ENCODE measurements at regions not wholly inside any gene's neighbourhood (a gene's known extent, or its start where the extent isn't known, plus 50 kb on each side); places are given as distances from the start of the nearest gene placed in this dataset.

DNA sequence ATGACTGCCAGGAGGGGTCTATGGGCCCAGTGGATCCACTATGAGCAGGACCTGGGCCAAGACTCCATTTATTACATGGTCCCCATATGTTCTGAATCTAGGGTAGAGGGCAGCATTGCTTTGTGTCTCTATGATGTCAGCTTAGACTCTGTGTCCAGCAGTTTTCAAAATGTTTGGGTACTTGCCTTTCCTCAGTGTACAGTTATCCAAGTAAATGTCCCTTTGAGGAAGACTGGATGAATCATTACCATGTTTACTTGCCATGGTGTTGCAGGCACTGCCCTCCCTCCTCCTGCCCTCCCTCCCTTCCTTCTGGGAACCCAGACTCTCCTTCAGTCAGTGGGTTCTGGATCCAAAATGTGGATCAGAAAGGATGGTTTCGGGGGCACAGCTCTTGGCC lies 108.6 kb downstream of the NRN1 start:
- no peaks in the 10 kb centered on the region for H3K27me3 Mint-ChIP-seq (ENCODE audit: low read depth)
- no peak for DNase-seq (ENCODE audit: low read depth, low spot score)
- H3K4me3 Mint-ChIP-seq = no peak overlapping the region
- H3K9me3 Mint-ChIP-seq = peaks cover 2% of the 10 kb centered on the region
- TF ChIP-seq CTCF (conservative IDR thresholded peaks at IDR 0.05) = no peak
- H3K4me1 Mint-ChIP-seq = no peaks in the 10 kb centered on the region
- H3K27ac Mint-ChIP-seq (ENCODE audit: unreplicated experiment) = no peak overlapping the region
- peaks cover 9% of the 10 kb centered on the region for H3K36me3 Mint-ChIP-seq (ENCODE audit: low read depth)

- DNase-seq (ENCODE audit: low read depth, low spot score) = no peak
- no peak for TF ChIP-seq CTCF (conservative IDR thresholded peaks at IDR 0.05)
- Mint-ChIP-seq H3K4me1 (peaks cover 11% of the 10 kb centered on the region), H3K9me3 (peaks cover 5% of the 10 kb centered on the region), H3K36me3 (ENCODE audit: low read depth) (peaks cover 14% of the 10 kb centered on the region), H3K27me3 (ENCODE audit: low read depth) (no peaks in the 10 kb centered on the region), H3K4me3 (no peak overlapping the region), H3K27ac (ENCODE audit: unreplicated experiment) (no peak overlapping the region)
Measured at GRCh38 chr6:5896476-5897200, 110.1 kb downstream of the NRN1 start.

DNA sequence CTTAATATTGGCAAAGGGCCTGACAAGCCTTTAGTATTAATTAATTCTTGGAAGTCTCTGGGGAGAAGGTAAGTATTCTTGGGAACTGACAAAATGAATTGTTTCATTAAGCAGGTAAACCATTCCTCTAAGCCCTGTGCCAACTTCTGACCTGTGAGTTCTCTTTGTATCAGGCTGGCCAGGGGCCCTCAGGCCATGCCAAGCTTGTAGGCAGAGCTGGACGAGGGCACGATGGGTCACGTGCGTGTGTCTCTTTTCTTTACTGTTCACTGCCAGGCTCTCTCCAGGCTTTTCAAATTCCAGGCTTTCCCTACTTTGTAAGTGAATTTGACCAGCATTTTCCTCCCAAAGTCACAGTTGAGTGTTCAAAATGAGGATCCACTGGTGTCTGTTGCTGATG lies 112.4 kb downstream of the NRN1 start:
- peaks cover 11% of the 10 kb centered on the region for H3K4me1 Mint-ChIP-seq
- H3K27ac Mint-ChIP-seq (ENCODE audit: unreplicated experiment) = no peak overlapping the region
- DNase-seq (ENCODE audit: low read depth, low spot score) = no peak
- TF ChIP-seq CTCF (conservative IDR thresholded peaks at IDR 0.05) = no peak
- H3K9me3 Mint-ChIP-seq = peaks cover 5% of the 10 kb centered on the region
- peak overlapping the region; percentile 51 for H3K4me3 Mint-ChIP-seq
- H3K36me3 Mint-ChIP-seq (ENCODE audit: low read depth) = peaks cover 11% of the 10 kb centered on the region
- H3K27me3 Mint-ChIP-seq (ENCODE audit: low read depth) = no peaks in the 10 kb centered on the region

DNA sequence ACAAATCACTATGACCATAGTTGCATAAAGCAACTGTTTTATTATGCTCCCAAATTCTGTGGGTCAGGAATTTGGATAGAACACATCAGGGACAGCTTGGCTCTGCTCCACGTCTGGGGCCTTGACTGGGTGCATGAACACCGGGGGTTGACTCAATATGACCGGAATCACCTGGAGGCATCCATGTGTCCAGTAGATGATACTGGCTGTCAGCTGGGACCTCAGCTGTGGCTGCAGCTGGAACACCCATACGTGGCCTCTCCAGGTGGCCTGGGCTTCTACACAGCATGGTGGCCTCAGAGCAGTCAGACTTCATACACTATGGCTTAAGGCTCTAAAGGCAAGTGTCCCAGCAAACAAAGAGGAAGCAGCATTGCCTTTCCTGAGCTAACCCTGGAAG lies 113.4 kb downstream of the NRN1 start:
- H3K9me3 Mint-ChIP-seq = peaks cover 5% of the 10 kb centered on the region
- no peak for DNase-seq (ENCODE audit: low read depth, low spot score)
- peaks cover 11% of the 10 kb centered on the region for H3K36me3 Mint-ChIP-seq (ENCODE audit: low read depth)
- H3K4me3 Mint-ChIP-seq = peak overlapping the region; percentile 59
- H3K27me3 Mint-ChIP-seq (ENCODE audit: low read depth) = no peaks in the 10 kb centered on the region
- no peak overlapping the region for H3K27ac Mint-ChIP-seq (ENCODE audit: unreplicated experiment)
- TF ChIP-seq CTCF (conservative IDR thresholded peaks at IDR 0.05) = no peak
- peaks cover 11% of the 10 kb centered on the region for H3K4me1 Mint-ChIP-seq

GRCh38 chr6:5892669-5893068 lies 114.1 kb downstream of the NRN1 start:
- no peak for TF ChIP-seq CTCF (conservative IDR thresholded peaks at IDR 0.05)
- peaks cover 11% of the 10 kb centered on the region for H3K36me3 Mint-ChIP-seq (ENCODE audit: low read depth)
- H3K27ac Mint-ChIP-seq (ENCODE audit: unreplicated experiment) = no peak overlapping the region
- peaks cover 11% of the 10 kb centered on the region for H3K4me1 Mint-ChIP-seq
- no peak for DNase-seq (ENCODE audit: low read depth, low spot score)
- H3K4me3 Mint-ChIP-seq = peak overlapping the region; percentile 97
- no peaks in the 10 kb centered on the region for H3K27me3 Mint-ChIP-seq (ENCODE audit: low read depth)
- peaks cover 5% of the 10 kb centered on the region for H3K9me3 Mint-ChIP-seq
